HL-60 (cell line): ENCODE measurements at regions not wholly inside any gene's neighbourhood (a gene's known extent, or its start where the extent isn't known, plus 50 kb on each side); places are given as distances from the start of the nearest gene placed in this dataset.

Experiments
- CTCF ChIP-seq: IDR thresholded peaks from one replicate; pipeline ENCODE4 v1.5.1; 2011; ENCODE audit warnings: low read length, control low read depth, inconsistent platforms; ENCODE audit not compliant: insufficient read depth
- POLR2AphosphoS5 ChIP-seq: IDR thresholded peaks from 2 replicates; pipeline ENCODE4 v1.6.1; 2012; ENCODE audit warnings: low read depth

- no peak for TF ChIP-seq CTCF
- no peak for TF ChIP-seq POLR2AphosphoS5
Measured at GRCh38 chr11:116243991-116244390, 528.8 kb downstream of the BUD13 start.
